ENCODE measurements at regions not wholly inside any gene's neighbourhood (a gene's known extent, or its start where the extent isn't known, plus 50 kb on each side); places are given as distances from the start of the nearest gene placed in this dataset.
"Not testable (repeated sequence)": the region's sequence is repeated elsewhere in the genome, so short reads cannot be mapped to it uniquely, and the experiment has no call there.

- DNase-seq (no peak), ATAC-seq (no peak)
- Mint-ChIP-seq H3K27me3 (no peaks in the 10 kb centered on the region), H3K4me1 (no peaks in the 10 kb centered on the region), H3K9me3 (no peaks in the 10 kb centered on the region), H3K27ac (no peak overlapping the region), H3K4me3 (no peak overlapping the region)
Observed at GRCh38 chr6:153424719-153425400, 293.8 kb upstream of the RGS17 start.

GRCh38 chr6:153412519-153412918 lies 281.4 kb upstream of the RGS17 start:
- Mint-ChIP-seq H3K9me3 (peaks cover 0 to 7% of the 10 kb centered on the region in 2 donors), H3K4me3 (no peak overlapping the region), H3K27ac (no peak overlapping the region), H3K27me3 (no peaks in the 10 kb centered on the region), H3K4me1 (no peaks in the 10 kb centered on the region)
- DNase-seq (no peak), ATAC-seq (no peak)

GRCh38 chr6:153411070-153411648 lies 280.1 kb upstream of the RGS17 start:
- ATAC-seq (no peak), DNase-seq (no peak)
- Mint-ChIP-seq H3K4me3 (no peak overlapping the region), H3K27ac (no peak overlapping the region), H3K27me3 (no peaks in the 10 kb centered on the region), H3K4me1 (no peaks in the 10 kb centered on the region), H3K9me3 (peaks cover 0 to 7% of the 10 kb centered on the region in 2 donors)

- H3K4me1 Mint-ChIP-seq: no peaks in the 10 kb centered on the region
- no peak for DNase-seq
- no peak overlapping the region for H3K4me3 Mint-ChIP-seq
- H3K9me3 Mint-ChIP-seq: no peaks in the 10 kb centered on the region
- no peak overlapping the region for H3K27ac Mint-ChIP-seq
- ATAC-seq: no peak
- H3K27me3 Mint-ChIP-seq: no peaks in the 10 kb centered on the region
Observed at GRCh38 chr6:153405931-153406330, 274.8 kb upstream of the RGS17 start.

GRCh38 chr6:153401751-153402150 lies 270.7 kb upstream of the RGS17 start:
- H3K4me1 Mint-ChIP-seq: no peaks in the 10 kb centered on the region
- peaks cover 7 to 8% of the 10 kb centered on the region in 2 donors for H3K9me3 Mint-ChIP-seq
- no peak overlapping the region for H3K27ac Mint-ChIP-seq
- no peaks in the 10 kb centered on the region for H3K27me3 Mint-ChIP-seq
- ATAC-seq: no peak
- H3K4me3 Mint-ChIP-seq: no peak overlapping the region
- no peak for DNase-seq

GRCh38 chr6:153392156-153392555 lies 261.1 kb upstream of the RGS17 start:
- Mint-ChIP-seq H3K4me1 (no peaks in the 10 kb centered on the region), H3K9me3 (peaks cover 0 to 10% of the 10 kb centered on the region in 2 donors), H3K27me3 (no peaks in the 10 kb centered on the region), H3K27ac (no peak overlapping the region), H3K4me3 (no peak overlapping the region)
- ATAC-seq (no peak), DNase-seq (no peak)

- ATAC-seq: peak; percentile 50
- no peaks in the 10 kb centered on the region for H3K27me3 Mint-ChIP-seq
- H3K9me3 Mint-ChIP-seq: peaks cover under 1 to 10% of the 10 kb centered on the region in 2 donors
- H3K4me3 Mint-ChIP-seq: no peak overlapping the region
- no peak for DNase-seq
- H3K27ac Mint-ChIP-seq: no peak overlapping the region
- no peaks in the 10 kb centered on the region for H3K4me1 Mint-ChIP-seq
Observed at GRCh38 chr6:153373869-153374268, 242.8 kb upstream of the RGS17 start.

- Mint-ChIP-seq H3K9me3 (peaks cover 0 to 10% of the 10 kb centered on the region in 2 donors), H3K27ac (no peak overlapping the region), H3K27me3 (no peaks in the 10 kb centered on the region), H3K4me1 (no peaks in the 10 kb centered on the region), H3K4me3 (no peak overlapping the region)
- DNase-seq: no peak
- no peak for ATAC-seq
Observed at GRCh38 chr6:153368131-153368530, 237.0 kb upstream of the RGS17 start.

- H3K27ac Mint-ChIP-seq: no peak overlapping the region
- H3K27me3 Mint-ChIP-seq: no peaks in the 10 kb centered on the region
- DNase-seq: no peak
- peaks cover 0 to 10% of the 10 kb centered on the region in 2 donors for H3K9me3 Mint-ChIP-seq
- no peaks in the 10 kb centered on the region for H3K4me1 Mint-ChIP-seq
- no peak overlapping the region for H3K4me3 Mint-ChIP-seq
- no peak for ATAC-seq
Observed at GRCh38 chr6:153367021-153367420, 235.9 kb upstream of the RGS17 start.

GRCh38 chr6:153357391-153357790 lies 226.3 kb upstream of the RGS17 start:
- no peak overlapping the region for H3K27ac Mint-ChIP-seq
- no peak for DNase-seq
- H3K9me3 Mint-ChIP-seq: peaks cover 0 to 8% of the 10 kb centered on the region in 2 donors

GRCh38 chr6:153340568-153340967 lies 209.5 kb upstream of the RGS17 start:
- Mint-ChIP-seq H3K4me3 (no peak overlapping the region), H3K9me3 (no peaks in the 10 kb centered on the region), H3K27me3 (no peaks in the 10 kb centered on the region), H3K4me1 (no peaks in the 10 kb centered on the region), H3K27ac (peak overlapping the region in 1 of 2 donors; percentile 89)
- DNase-seq: no peak
- no peak for ATAC-seq

More at GRCh38 chr6:153357391-153357790, 226.3 kb upstream of the RGS17 start:
- Mint-ChIP-seq H3K4me3 (no peak overlapping the region), H3K4me1 (no peaks in the 10 kb centered on the region), H3K27me3 (no peaks in the 10 kb centered on the region)
- ATAC-seq: no peak

GRCh38 chr6:153334121-153334520 lies 203.0 kb upstream of the RGS17 start:
- Mint-ChIP-seq H3K4me3 (no peak overlapping the region), H3K9me3 (peaks cover 0 to 14% of the 10 kb centered on the region in 2 donors), H3K27me3 (no peaks in the 10 kb centered on the region), H3K4me1 (no peaks in the 10 kb centered on the region), H3K27ac (no peak overlapping the region)
- no peak for ATAC-seq
- DNase-seq: no peak

GRCh38 chr6:153331221-153331620 lies 200.1 kb upstream of the RGS17 start:
- not testable (repeated sequence) for H3K4me3 Mint-ChIP-seq, DNase-seq, H3K27me3 Mint-ChIP-seq, H3K27ac Mint-ChIP-seq, ATAC-seq, H3K4me1 Mint-ChIP-seq
- peaks cover 0 to 14% of the 10 kb centered on the region in 2 donors for H3K9me3 Mint-ChIP-seq

GRCh38 chr6:153328194-153328593 lies 197.1 kb upstream of the RGS17 start:
- H3K4me1 Mint-ChIP-seq: no peaks in the 10 kb centered on the region
- no peaks in the 10 kb centered on the region for H3K27me3 Mint-ChIP-seq
- no peak overlapping the region for H3K27ac Mint-ChIP-seq
- H3K4me3 Mint-ChIP-seq: no peak overlapping the region
- peaks cover 0 to 14% of the 10 kb centered on the region in 2 donors for H3K9me3 Mint-ChIP-seq
- no peak for DNase-seq
- no peak for ATAC-seq

- ATAC-seq (no peak), DNase-seq (no peak)
- no peaks in the 10 kb centered on the region for H3K4me1 Mint-ChIP-seq
- no peaks in the 10 kb centered on the region for H3K27me3 Mint-ChIP-seq
- no peak overlapping the region for H3K4me3 Mint-ChIP-seq
- no peak overlapping the region for H3K27ac Mint-ChIP-seq
- H3K9me3 Mint-ChIP-seq: peaks cover 0 to 5% of the 10 kb centered on the region in 2 donors
Observed at GRCh38 chr6:153325661-153326060, 194.6 kb upstream of the RGS17 start.

GRCh38 chr6:153312634-153313033 lies 181.6 kb upstream of the RGS17 start:
- ATAC-seq (no peak), DNase-seq (peak in 1 of 2 donors; percentile 19)
- Mint-ChIP-seq H3K9me3 (peaks cover 0 to 8% of the 10 kb centered on the region in 2 donors), H3K27me3 (peaks cover 9% of the 10 kb centered on the region), H3K27ac (no peak overlapping the region), H3K4me3 (no peak overlapping the region), H3K4me1 (no peaks in the 10 kb centered on the region)

Data from stimulated activated naive CD8-positive, alpha-beta T cell treated with anti-CD3 and anti-CD28 coated beads, Interleukin-15, amount 100 ng/mL, for 72 hours (primary cell).